Subcutaneous abdominal adipose tissue (tissue), 5 donors: ENCODE measurements at regions not wholly inside any gene's neighbourhood (a gene's known extent, or its start where the extent isn't known, plus 50 kb on each side); places are given as distances from the start of the nearest gene placed in this dataset.
"Not testable (repeated sequence)": the region's sequence is repeated elsewhere in the genome, so short reads cannot be mapped to it uniquely, and the experiment has no call there.

Experiments used
- H3K27ac ChIP-seq: one replicate; pipeline ENCODE4 v1.7.0; 2013; ENCODE audit warnings: low read depth, mild to moderate bottlenecking, inconsistent platforms, low read length, moderate library complexity
- H3K27me3 ChIP-seq, 5 donors: one replicate each; pipeline ENCODE4 v1.7.0; 2013; ENCODE audit warnings: low read length in 5 of 5, inconsistent platforms in 1 of 5; ENCODE audit not compliant: control insufficient read depth in 5 of 5, insufficient read depth in 4 of 5
- H3K36me3 ChIP-seq, 5 donors: one replicate each; pipeline ENCODE4 v1.7.0; 2013; ENCODE audit warnings: low read length in 5 of 5; ENCODE audit not compliant: control insufficient read depth in 5 of 5, insufficient read depth in 5 of 5
- H3K4me1 ChIP-seq, 5 donors: one replicate each; pipeline ENCODE4 v1.7.0; 2013; ENCODE audit warnings: low read length in 5 of 5, mild to moderate bottlenecking in 3 of 5, moderate library complexity in 1 of 5; ENCODE audit not compliant: control insufficient read depth in 5 of 5, insufficient read depth in 5 of 5
- H3K4me3 ChIP-seq, 5 donors: one replicate each; pipeline ENCODE4 v1.7.0; 2013; ENCODE audit warnings: low read length in 5 of 5, low read depth in 1 of 5
- H3K9ac ChIP-seq, 5 donors: one replicate each; pipeline ENCODE4 v1.7.0; 2013; ENCODE audit warnings: low read length in 5 of 5, mild to moderate bottlenecking in 4 of 5, moderate library complexity in 3 of 5
- H3K9me3 ChIP-seq, 5 donors: one replicate each; pipeline ENCODE4 v1.7.0; 2013; ENCODE audit warnings: low read length in 5 of 5; ENCODE audit not compliant: control insufficient read depth in 5 of 5
- donor health status: healthy.
- donor health status: healthy.
- donor health status: healthy.
- donor health status: healthy.
- donor health status: healthy.

DNA sequence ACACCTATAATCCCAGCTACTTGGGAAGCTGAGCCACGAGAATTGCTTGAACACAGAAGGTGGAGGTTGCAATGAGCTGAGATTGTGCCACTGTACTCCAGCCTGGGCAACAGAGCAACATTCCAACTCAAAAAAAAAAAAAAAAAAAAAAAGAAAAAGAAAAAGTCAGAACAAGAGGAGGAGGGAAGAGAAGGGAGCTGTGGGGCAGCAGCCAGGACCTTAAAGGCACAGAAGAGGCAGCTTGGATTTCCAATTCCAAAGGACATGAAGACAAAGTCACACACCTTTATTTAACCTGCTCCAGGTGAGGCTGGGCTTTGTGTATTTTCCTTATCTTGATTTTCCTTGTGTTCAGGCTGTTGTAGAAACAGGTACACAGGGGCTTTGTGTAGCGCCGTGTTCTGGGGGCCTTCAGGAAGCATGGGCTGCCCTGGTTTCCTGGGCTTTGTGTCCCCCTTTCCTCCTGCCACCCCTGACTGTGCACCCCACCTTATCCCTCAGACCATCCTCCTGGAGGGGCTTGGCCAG is 97.2 kb downstream of the DEFB131A start:
- not testable (repeated sequence) for H3K9ac ChIP-seq, H3K27me3 ChIP-seq, H3K36me3 ChIP-seq, H3K9me3 ChIP-seq, H3K4me1 ChIP-seq, H3K27ac ChIP-seq, H3K4me3 ChIP-seq

DNA sequence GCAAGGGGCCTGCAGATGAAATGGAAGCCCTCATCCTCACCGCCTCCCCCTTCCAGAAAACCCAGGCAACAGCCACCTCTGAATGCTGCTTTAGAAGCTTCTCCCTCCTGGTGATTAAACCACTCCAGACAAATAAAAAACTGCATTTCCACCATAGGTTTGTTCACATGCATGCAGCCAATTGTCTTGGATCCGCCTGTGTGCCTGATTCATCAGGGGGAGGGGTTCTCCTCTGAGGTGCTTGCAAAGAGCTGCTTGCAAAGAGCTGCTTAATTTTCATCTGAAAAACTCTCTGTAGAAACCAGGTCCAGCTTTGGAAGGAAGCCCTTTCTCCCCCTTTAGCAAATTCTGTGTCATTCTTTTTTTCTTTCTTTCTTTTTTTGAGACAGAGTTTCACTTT is 100.6 kb downstream of the DEFB131A start:
- H3K9me3 ChIP-seq: not testable (repeated sequence)

GRCh38 chr4:9547470-9547869 is 103.3 kb downstream of the DEFB131A start:
- not testable (repeated sequence) for H3K27me3 ChIP-seq, H3K27ac ChIP-seq, H3K4me3 ChIP-seq, H3K36me3 ChIP-seq, H3K4me1 ChIP-seq, H3K9me3 ChIP-seq, H3K9ac ChIP-seq

More for the DNA sequence above, 100.6 kb downstream of the DEFB131A start:
- not testable (repeated sequence) for H3K36me3 ChIP-seq, H3K9ac ChIP-seq, H3K27ac ChIP-seq, H3K4me3 ChIP-seq, H3K4me1 ChIP-seq, H3K27me3 ChIP-seq

GRCh38 chr4:9556076-9556475 is 111.9 kb downstream of the DEFB131A start:
- H3K4me1 ChIP-seq, H3K9me3 ChIP-seq, H3K27me3 ChIP-seq, H3K4me3 ChIP-seq, H3K36me3 ChIP-seq, H3K9ac ChIP-seq, H3K27ac ChIP-seq: not testable (repeated sequence)

GRCh38 chr4:9577869-9578268 is 133.7 kb downstream of the DEFB131A start:
- not testable (repeated sequence) for H3K36me3 ChIP-seq, H3K9ac ChIP-seq, H3K4me3 ChIP-seq, H3K27ac ChIP-seq, H3K4me1 ChIP-seq, H3K27me3 ChIP-seq
- H3K9me3 ChIP-seq: peaks cover 0 to 17% (median 7%) of the 10 kb centered on the region in 5 donors

GRCh38 chr4:9582880-9583279 is 138.7 kb downstream of the DEFB131A start:
- H3K27ac ChIP-seq, H3K4me3 ChIP-seq, H3K4me1 ChIP-seq, H3K36me3 ChIP-seq, H3K9ac ChIP-seq, H3K27me3 ChIP-seq: not testable (repeated sequence)
- H3K9me3 ChIP-seq: peaks cover 0 to 11% (median 4%) of the 10 kb centered on the region in 5 donors

DNA sequence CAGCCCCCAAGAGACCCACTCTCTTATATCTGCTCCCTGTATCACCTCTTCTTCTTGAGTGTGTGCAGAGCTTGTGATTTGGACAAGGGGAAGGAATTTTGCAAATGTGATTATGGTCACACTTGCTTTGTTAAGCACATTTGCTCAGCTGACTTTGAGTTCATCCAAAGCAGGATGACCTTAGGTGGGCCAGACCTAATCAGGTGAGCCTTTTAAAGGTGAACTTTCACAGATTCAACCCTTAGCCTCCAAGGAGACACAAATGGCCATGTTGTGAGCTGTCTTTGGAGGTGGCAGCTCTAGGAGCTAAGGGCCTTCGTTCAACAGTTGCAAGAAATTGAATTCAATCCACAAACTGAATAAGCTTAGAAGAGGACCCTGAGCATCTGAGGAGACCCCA is 147.8 kb downstream of the DEFB131A start:
- Histone ChIP-seq H3K4me1 (no peaks in the 10 kb centered on the region), H3K36me3 (no peaks in the 10 kb centered on the region), H3K4me3 (no peak overlapping the region), H3K27me3 (no peaks in the 10 kb centered on the region), H3K9me3 (peaks cover 0 to 3% (median 0%) of the 10 kb centered on the region in 5 donors), H3K9ac (no peak overlapping the region), H3K27ac (no peak overlapping the region)

DNA sequence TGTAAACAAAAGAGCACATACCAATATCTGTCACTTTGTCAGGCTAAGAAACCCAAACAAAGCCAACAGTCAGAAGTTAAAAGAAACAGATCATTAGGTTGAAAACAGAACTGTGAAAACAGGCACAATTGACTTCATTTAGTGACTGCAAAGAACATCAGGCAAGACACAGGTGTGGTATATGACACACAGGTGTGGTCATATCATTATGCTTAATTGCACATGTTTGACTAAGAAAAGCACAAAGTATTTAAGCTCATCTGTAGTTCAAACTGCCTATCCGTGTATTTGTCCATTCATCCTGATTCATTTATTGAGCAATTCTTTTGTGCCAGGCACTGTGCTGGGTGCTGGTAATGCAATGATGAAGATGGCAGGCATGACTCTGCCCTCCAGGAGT is 150.7 kb downstream of the DEFB131A start:
- Histone ChIP-seq H3K4me3 (no peak overlapping the region), H3K9me3 (peaks cover 0 to 3% (median 0%) of the 10 kb centered on the region in 5 donors)

GRCh38 chr4:9595531-9595930 is 151.3 kb downstream of the DEFB131A start:
- H3K9me3 ChIP-seq, H3K27me3 ChIP-seq, H3K4me1 ChIP-seq, H3K9ac ChIP-seq, H3K36me3 ChIP-seq, H3K4me3 ChIP-seq, H3K27ac ChIP-seq: not testable (repeated sequence)

More for the DNA sequence above, 150.7 kb downstream of the DEFB131A start:
- no peak overlapping the region for H3K27ac ChIP-seq
- no peaks in the 10 kb centered on the region for H3K36me3 ChIP-seq
- no peaks in the 10 kb centered on the region for H3K27me3 ChIP-seq
- no peak overlapping the region for H3K9ac ChIP-seq
- no peaks in the 10 kb centered on the region for H3K4me1 ChIP-seq

- Histone ChIP-seq H3K9me3 (peaks cover 0 to 3% (median 0%) of the 10 kb centered on the region in 5 donors), H3K27me3 (no peaks in the 10 kb centered on the region), H3K9ac (no peak overlapping the region), H3K27ac (no peak overlapping the region), H3K4me1 (peaks cover 0 to 1% (median 0%) of the 10 kb centered on the region in 5 donors), H3K36me3 (no peaks in the 10 kb centered on the region), H3K4me3 (no peak overlapping the region)
Observed at GRCh38 chr4:9599266-9599665, 155.1 kb downstream of the DEFB131A start.

GRCh38 chr4:9600246-9600645 is 156.0 kb downstream of the DEFB131A start:
- H3K27me3 ChIP-seq: no peaks in the 10 kb centered on the region
- peaks cover 0 to 2% (median 0%) of the 10 kb centered on the region in 5 donors for H3K4me1 ChIP-seq
- H3K9me3 ChIP-seq: no peaks in the 10 kb centered on the region
- H3K4me3 ChIP-seq: no peak overlapping the region
- H3K27ac ChIP-seq: no peak overlapping the region
- no peaks in the 10 kb centered on the region for H3K36me3 ChIP-seq
- H3K9ac ChIP-seq: no peak overlapping the region
